Activated CD4-positive, alpha-beta T cell treated with anti-CD3 and anti-CD28 coated beads, Interleukin-2, amount 10 ng/mL, durations not matched to agents 7 days and 5 days (primary cell): ENCODE measurements at regions not wholly inside any gene's neighbourhood (a gene's known extent, or its start where the extent isn't known, plus 50 kb on each side); places are given as distances from the start of the nearest gene placed in this dataset.
"Not testable (repeated sequence)": the region's sequence is repeated elsewhere in the genome, so short reads cannot be mapped to it uniquely, and the experiment has no call there.

Experiments
- CTCF ChIA-PET: fragments of 350-600 bp; sonication (Branson Sonifier 250); formaldehyde crosslinking; loops from one replicate; lab custom pipeline; 2021; ENCODE audit warnings: antibody characterized with exemption; lab: Charles Lee
- POLR2A ChIA-PET: fragments of 350-600 bp; sonication (Branson Sonifier 250); formaldehyde crosslinking; loops from one replicate; lab custom pipeline; 2021; ENCODE audit warnings: antibody characterized with exemption; lab: Charles Lee
- DNase-seq: peaks from one replicate; pipeline ENCODE4 v3.0.0-alpha.2; 2020
- H3K27ac Mint-ChIP-seq: one replicate; pipeline ENCODE4 v1.8.0; 2021; ENCODE audit warnings: mild to moderate bottlenecking, moderate library complexity, mixed read lengths
- H3K27me3 Mint-ChIP-seq: one replicate; pipeline ENCODE4 v1.8.0; 2021; ENCODE audit warnings: mixed read lengths
- H3K36me3 Mint-ChIP-seq: one replicate; pipeline ENCODE4 v1.8.0; 2021; ENCODE audit warnings: low read depth, mixed read lengths
- H3K4me1 Mint-ChIP-seq: one replicate; pipeline ENCODE4 v1.8.0; 2021; ENCODE audit warnings: mixed read lengths
- H3K4me3 Mint-ChIP-seq: one replicate; pipeline ENCODE4 v1.8.0; 2021; ENCODE audit warnings: mild to moderate bottlenecking, moderate library complexity, mixed read lengths
- H3K9me3 Mint-ChIP-seq: one replicate; pipeline ENCODE4 v1.8.0; 2021; ENCODE audit warnings: mixed read lengths

DNA sequence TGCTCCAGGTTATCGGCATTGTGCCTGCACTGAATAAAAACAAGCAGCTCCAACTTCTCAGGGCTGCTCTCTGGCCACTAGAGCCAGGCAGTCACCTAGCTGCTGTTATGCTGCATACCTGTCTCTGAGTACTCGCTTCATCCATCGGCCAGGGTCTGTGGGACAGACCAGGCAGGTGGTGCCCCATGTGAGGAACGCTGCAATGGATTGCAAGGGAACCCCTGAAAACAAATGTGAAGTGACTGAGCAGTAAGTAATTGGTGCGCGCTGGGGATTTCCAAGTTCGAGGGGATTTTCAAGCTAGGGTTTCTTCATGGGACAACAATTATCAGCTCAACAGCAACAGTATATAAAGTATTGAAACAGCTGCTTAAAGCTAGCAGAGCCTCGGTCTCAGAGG lies 965.3 kb downstream of the AACS start:
- POLR2A ChIA-PET = no interaction called here
- Mint-ChIP-seq H3K4me1 (no peaks in the 10 kb centered on the region), H3K4me3 (no peak overlapping the region), H3K36me3 (no peaks in the 10 kb centered on the region), H3K27ac (no peak overlapping the region), H3K27me3 (no peaks in the 10 kb centered on the region), H3K9me3 (no peaks in the 10 kb centered on the region)
- DNase-seq = no peak
- CTCF ChIA-PET = no interaction called here

DNA sequence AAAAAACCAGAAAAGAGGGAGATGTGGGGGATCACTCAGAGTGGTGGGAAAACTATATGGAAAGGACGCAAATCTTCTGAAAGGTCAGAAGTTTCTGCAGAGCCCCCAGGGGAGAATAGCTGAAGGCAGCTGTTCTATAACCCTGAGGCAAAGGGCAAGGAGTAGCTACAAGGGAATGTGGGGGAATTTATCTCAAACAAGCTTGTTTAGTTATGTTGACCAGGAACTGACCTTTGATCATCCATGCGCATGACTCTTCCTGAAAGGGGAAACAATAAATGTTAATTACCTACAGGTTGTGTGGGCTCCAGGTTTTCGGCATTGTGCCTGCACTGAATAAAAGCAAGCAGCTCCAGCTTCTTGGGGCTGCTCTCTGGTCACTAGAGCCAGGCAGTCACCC lies 968.5 kb downstream of the AACS start:
- no peaks in the 10 kb centered on the region for H3K4me1 Mint-ChIP-seq
- ChIA-PET CTCF (interaction anchor here (0.6 kb wide), 1 partner anchor 348 kb away, joined by 3 read pairs; no protein-coding TSS in a partner anchor), POLR2A (interaction anchor here (0.7 kb wide), 1 partner anchor 191 kb away, joined by 3 read pairs; no protein-coding TSS in a partner anchor)
- no peak for DNase-seq
- no peaks in the 10 kb centered on the region for H3K36me3 Mint-ChIP-seq
- H3K27ac Mint-ChIP-seq = no peak overlapping the region
- no peaks in the 10 kb centered on the region for H3K9me3 Mint-ChIP-seq
- no peak overlapping the region for H3K4me3 Mint-ChIP-seq
- no peaks in the 10 kb centered on the region for H3K27me3 Mint-ChIP-seq

DNA sequence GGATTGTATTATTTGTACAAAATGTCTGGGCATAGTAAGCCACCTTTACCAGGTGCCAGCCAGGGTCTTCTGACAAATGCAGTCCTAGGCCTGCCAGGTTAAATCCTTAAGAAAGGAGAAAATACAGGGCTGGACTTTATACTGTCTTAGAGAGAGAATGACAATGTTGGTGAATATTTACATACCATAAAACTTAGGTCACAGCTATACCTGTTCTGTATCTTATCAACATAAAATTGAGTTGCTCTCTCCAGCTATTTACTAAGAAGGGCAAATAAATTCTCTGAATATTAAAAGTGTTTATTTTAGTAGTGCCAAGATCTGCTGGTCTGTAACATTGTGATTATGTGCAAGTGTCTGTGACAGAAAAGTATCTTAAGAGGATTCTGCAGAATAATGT lies 971.1 kb downstream of the AACS start:
- ChIA-PET POLR2A (no interaction called here), CTCF (no interaction called here)
- H3K36me3 Mint-ChIP-seq = no peaks in the 10 kb centered on the region
- no peak for DNase-seq
- no peaks in the 10 kb centered on the region for H3K27me3 Mint-ChIP-seq
- no peak overlapping the region for H3K4me3 Mint-ChIP-seq
- no peak overlapping the region for H3K27ac Mint-ChIP-seq
- no peaks in the 10 kb centered on the region for H3K4me1 Mint-ChIP-seq
- no peaks in the 10 kb centered on the region for H3K9me3 Mint-ChIP-seq

- H3K36me3 Mint-ChIP-seq = no peaks in the 10 kb centered on the region
- no peak for DNase-seq
- H3K4me3 Mint-ChIP-seq = no peak overlapping the region
- no peak overlapping the region for H3K27ac Mint-ChIP-seq
- no peaks in the 10 kb centered on the region for H3K9me3 Mint-ChIP-seq
- no peaks in the 10 kb centered on the region for H3K4me1 Mint-ChIP-seq
- H3K27me3 Mint-ChIP-seq = no peaks in the 10 kb centered on the region
- CTCF ChIA-PET = no interaction called here
- POLR2A ChIA-PET = no interaction called here
These were observed 973.2 kb downstream of the AACS start for GRCh38 chr12:126038434-126038833.

DNA sequence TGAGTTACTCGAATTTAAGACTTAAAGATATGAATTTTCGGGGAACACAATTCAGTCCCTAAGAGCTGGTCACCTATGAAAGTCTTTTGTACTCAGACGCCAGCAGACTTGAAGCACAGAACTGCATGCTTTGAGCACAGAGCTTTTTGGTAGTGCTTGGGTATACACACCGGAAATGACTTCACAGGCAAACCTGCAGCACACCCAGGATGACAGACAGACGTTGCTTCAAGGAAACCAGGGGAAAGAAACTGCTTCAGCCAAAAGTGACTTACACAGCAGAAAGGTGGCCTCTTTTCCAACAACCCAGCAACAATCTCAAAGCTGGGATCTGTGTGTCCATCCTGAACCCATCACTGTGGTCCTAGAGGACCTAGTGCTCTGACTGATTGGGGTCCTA lies 975.1 kb downstream of the AACS start:
- ChIA-PET POLR2A (no interaction called here), CTCF (no interaction called here)

GRCh38 chr12:126042286-126042685 lies 977.1 kb downstream of the AACS start:
- Mint-ChIP-seq H3K27me3 (no peaks in the 10 kb centered on the region), H3K4me3 (no peak overlapping the region), H3K4me1 (no peaks in the 10 kb centered on the region), H3K9me3 (peaks cover 8% of the 10 kb centered on the region), H3K27ac (no peak overlapping the region), H3K36me3 (no peaks in the 10 kb centered on the region)
- ChIA-PET CTCF (no interaction called here), POLR2A (no interaction called here)
- DNase-seq = no peak

More for the DNA sequence above, 975.1 kb downstream of the AACS start:
- no peaks in the 10 kb centered on the region for H3K36me3 Mint-ChIP-seq
- no peaks in the 10 kb centered on the region for H3K27me3 Mint-ChIP-seq
- DNase-seq = no peak
- no peaks in the 10 kb centered on the region for H3K4me1 Mint-ChIP-seq
- no peaks in the 10 kb centered on the region for H3K9me3 Mint-ChIP-seq
- H3K4me3 Mint-ChIP-seq = no peak overlapping the region
- no peak overlapping the region for H3K27ac Mint-ChIP-seq

GRCh38 chr12:126049501-126049900 lies 984.3 kb downstream of the AACS start:
- CTCF ChIA-PET, H3K27me3 Mint-ChIP-seq, DNase-seq, H3K9me3 Mint-ChIP-seq, POLR2A ChIA-PET, H3K36me3 Mint-ChIP-seq, H3K27ac Mint-ChIP-seq, H3K4me3 Mint-ChIP-seq, H3K4me1 Mint-ChIP-seq: not testable (repeated sequence)

- no peaks in the 10 kb centered on the region for H3K27me3 Mint-ChIP-seq
- no peak overlapping the region for H3K4me3 Mint-ChIP-seq
- no peak overlapping the region for H3K27ac Mint-ChIP-seq
- DNase-seq = no peak
- ChIA-PET CTCF (no interaction called here), POLR2A (no interaction called here)
- H3K9me3 Mint-ChIP-seq = peaks cover 1% of the 10 kb centered on the region
- H3K36me3 Mint-ChIP-seq = no peaks in the 10 kb centered on the region
- H3K4me1 Mint-ChIP-seq = no peaks in the 10 kb centered on the region
These were observed 986.4 kb downstream of the AACS start for GRCh38 chr12:126051611-126052107.

DNA sequence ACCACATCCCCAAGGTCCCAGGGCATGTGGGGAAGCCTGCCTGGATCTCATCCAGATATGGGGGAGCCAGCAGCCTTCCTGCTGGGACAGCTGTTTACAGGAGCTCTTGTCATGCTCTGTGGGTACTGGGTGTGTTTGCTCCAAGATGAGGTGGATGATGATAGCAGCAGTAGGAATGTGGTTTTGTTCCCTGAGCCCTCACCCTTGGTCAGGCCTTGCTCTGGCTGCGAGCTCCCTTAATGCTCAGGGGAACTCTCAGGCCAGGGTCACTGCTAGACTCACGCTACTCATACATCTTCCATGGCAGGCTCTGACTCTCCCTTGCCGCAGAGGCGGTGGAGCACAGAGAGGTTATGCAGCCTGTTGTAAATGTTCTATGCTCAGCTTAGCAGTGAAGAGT lies 990.3 kb downstream of the AACS start:
- ChIA-PET CTCF (no interaction called here), POLR2A (no interaction called here)
- DNase-seq = no peak
- Mint-ChIP-seq H3K27ac (no peak overlapping the region), H3K27me3 (no peaks in the 10 kb centered on the region), H3K36me3 (no peaks in the 10 kb centered on the region), H3K4me3 (no peak overlapping the region), H3K4me1 (no peaks in the 10 kb centered on the region), H3K9me3 (no peaks in the 10 kb centered on the region)

DNA sequence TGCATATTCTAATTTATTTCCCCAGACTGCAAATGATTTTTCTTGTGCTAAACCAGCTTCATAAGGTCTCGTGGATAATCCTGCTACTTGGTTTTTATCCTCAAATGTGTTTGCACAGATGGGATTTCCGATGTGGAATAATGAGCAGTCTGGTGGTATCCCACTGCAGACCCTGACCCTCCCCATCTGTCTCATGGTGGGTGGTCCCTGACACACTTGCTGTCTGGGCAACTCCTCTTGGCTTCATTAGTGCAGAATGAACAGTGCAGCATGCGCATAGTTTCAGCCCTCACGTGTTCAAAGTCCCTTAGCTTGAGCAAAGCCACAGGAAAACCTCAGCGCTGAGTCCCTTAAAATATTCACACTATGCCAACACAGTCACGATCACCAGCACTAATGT lies 996.5 kb downstream of the AACS start:
- no peak for DNase-seq
- Mint-ChIP-seq H3K36me3 (no peaks in the 10 kb centered on the region), H3K9me3 (no peaks in the 10 kb centered on the region), H3K4me3 (no peak overlapping the region), H3K27me3 (no peaks in the 10 kb centered on the region), H3K27ac (no peak overlapping the region), H3K4me1 (no peaks in the 10 kb centered on the region)
- POLR2A ChIA-PET = no interaction called here
- CTCF ChIA-PET = no interaction called here

- H3K36me3 Mint-ChIP-seq = no peaks in the 10 kb centered on the region
- POLR2A ChIA-PET = no interaction called here
- no peak for DNase-seq
- H3K4me1 Mint-ChIP-seq = no peaks in the 10 kb centered on the region
- H3K27ac Mint-ChIP-seq = no peak overlapping the region
- H3K4me3 Mint-ChIP-seq = no peak overlapping the region
- H3K9me3 Mint-ChIP-seq = no peaks in the 10 kb centered on the region
- H3K27me3 Mint-ChIP-seq = no peaks in the 10 kb centered on the region
- CTCF ChIA-PET = no interaction called here
These were observed 998.8 kb downstream of the AACS start for GRCh38 chr12:126064028-126064427.

DNA sequence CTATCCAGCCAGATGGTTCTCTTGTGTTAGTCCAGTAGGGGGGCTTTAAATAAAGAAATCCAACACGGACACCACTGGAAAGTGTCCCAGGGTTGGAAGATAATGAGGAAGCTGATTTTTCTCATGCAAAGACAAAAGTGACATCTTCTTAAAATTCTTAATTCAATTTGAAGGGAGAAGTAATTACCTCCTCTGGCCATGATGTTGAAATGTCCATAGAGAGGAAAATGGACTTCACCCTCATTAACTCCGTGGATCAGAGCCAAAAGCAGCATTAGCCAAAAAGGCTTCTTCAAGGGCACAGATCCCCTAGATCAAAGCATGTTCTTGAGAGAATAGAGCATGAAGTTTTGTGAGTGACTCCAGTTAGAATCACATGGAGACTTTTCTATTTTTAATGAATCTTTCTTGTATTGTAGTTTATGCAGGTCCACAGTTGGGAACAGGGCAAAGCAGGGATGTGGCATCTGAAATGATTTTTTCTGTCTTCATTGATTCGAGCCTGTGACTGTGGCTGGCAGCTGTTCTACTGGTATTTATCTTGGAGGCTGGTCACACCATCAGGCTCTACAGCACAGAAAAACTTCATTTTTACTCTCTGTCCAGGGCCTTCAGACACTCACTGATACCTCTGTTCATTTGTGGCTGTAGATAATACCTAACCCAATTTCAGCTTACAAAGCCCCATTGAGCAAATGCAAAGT lies 1002.5 kb downstream of the AACS start:
- H3K4me3 Mint-ChIP-seq = no peak overlapping the region
- H3K9me3 Mint-ChIP-seq = peaks cover 2% of the 10 kb centered on the region
- H3K36me3 Mint-ChIP-seq = no peaks in the 10 kb centered on the region
- ChIA-PET POLR2A (no interaction called here), CTCF (interaction anchor here (0.8 to 1.2 kb wide), 2 partner anchors 10 to 17 kb away, joined by 3 to 4 read pairs; no protein-coding TSS in a partner anchor)
- no peaks in the 10 kb centered on the region for H3K4me1 Mint-ChIP-seq
- no peaks in the 10 kb centered on the region for H3K27me3 Mint-ChIP-seq
- DNase-seq = no peak
- H3K27ac Mint-ChIP-seq = no peak overlapping the region

- H3K27me3 Mint-ChIP-seq = no peaks in the 10 kb centered on the region
- no peaks in the 10 kb centered on the region for H3K4me1 Mint-ChIP-seq
- no peak overlapping the region for H3K27ac Mint-ChIP-seq
- peak; percentile 59 for DNase-seq
- H3K4me3 Mint-ChIP-seq = no peak overlapping the region
- POLR2A ChIA-PET = no interaction called here
- H3K36me3 Mint-ChIP-seq = no peaks in the 10 kb centered on the region
- H3K9me3 Mint-ChIP-seq = peaks cover 2% of the 10 kb centered on the region
- CTCF ChIA-PET = no interaction called here
These were observed 1004.4 kb downstream of the AACS start for GRCh38 chr12:126069549-126070165.
